Activated CD4-positive, alpha-beta memory T cell treated with anti-CD3 and anti-CD28 coated beads, Interleukin-2, amount 10 ng/mL, durations not matched to agents 7 days and 5 days (primary cell): ENCODE measurements at regions not wholly inside any gene's neighbourhood (a gene's known extent, or its start where the extent isn't known, plus 50 kb on each side); places are given as distances from the start of the nearest gene placed in this dataset.
"Not testable (repeated sequence)": the region's sequence is repeated elsewhere in the genome, so short reads cannot be mapped to it uniquely, and the experiment has no call there.

ENCODE experiments used
- CTCF ChIA-PET: fragments of 350-600 bp; sonication (Branson Sonifier 250); formaldehyde crosslinking; loops from one replicate; lab custom pipeline; 2021; ENCODE audit warnings: antibody characterized with exemption, inconsistent platforms; lab: Charles Lee
- POLR2A ChIA-PET: fragments of 350-600 bp; sonication (Branson Sonifier 250); formaldehyde crosslinking; loops from one replicate; lab custom pipeline; 2021; ENCODE audit warnings: antibody characterized with exemption; lab: Charles Lee
- DNase-seq: peaks from one replicate; pipeline ENCODE4 v3.0.0-alpha.2; 2020
- H3K27ac Mint-ChIP-seq: one replicate; pipeline ENCODE4 v1.8.0; 2021; ENCODE audit warnings: mild to moderate bottlenecking, mixed read lengths
- H3K27me3 Mint-ChIP-seq: one replicate; pipeline ENCODE4 v1.8.0; 2021; ENCODE audit warnings: mixed read lengths
- H3K36me3 Mint-ChIP-seq: one replicate; pipeline ENCODE4 v1.8.0; 2021; ENCODE audit warnings: low read depth, mixed read lengths
- H3K4me1 Mint-ChIP-seq: one replicate; pipeline ENCODE4 v1.8.0; 2021; ENCODE audit warnings: mixed read lengths
- H3K4me3 Mint-ChIP-seq: one replicate; pipeline ENCODE4 v1.8.0; 2021; ENCODE audit warnings: mild to moderate bottlenecking, mixed read lengths
- H3K9me3 Mint-ChIP-seq: one replicate; pipeline ENCODE4 v1.8.0; 2021; ENCODE audit warnings: mixed read lengths

GRCh38 chr6:170037541-170038250 lies 253.2 kb downstream of the DLL1 start:
- ChIA-PET CTCF (no interaction called here), POLR2A (no interaction called here)
- peaks cover 6% of the 10 kb centered on the region for H3K9me3 Mint-ChIP-seq
- H3K27me3 Mint-ChIP-seq, result no peaks in the 10 kb centered on the region
- H3K4me1 Mint-ChIP-seq, result no peaks in the 10 kb centered on the region
- no peak overlapping the region for H3K4me3 Mint-ChIP-seq
- DNase-seq, result no peak
- no peaks in the 10 kb centered on the region for H3K36me3 Mint-ChIP-seq
- no peak overlapping the region for H3K27ac Mint-ChIP-seq

- no peaks in the 10 kb centered on the region for H3K4me1 Mint-ChIP-seq
- no peak overlapping the region for H3K27ac Mint-ChIP-seq
- H3K9me3 Mint-ChIP-seq, result peaks cover 6% of the 10 kb centered on the region
- DNase-seq, result no peak
- ChIA-PET POLR2A (no interaction called here), CTCF (no interaction called here)
- H3K27me3 Mint-ChIP-seq, result no peaks in the 10 kb centered on the region
- no peak overlapping the region for H3K4me3 Mint-ChIP-seq
- no peaks in the 10 kb centered on the region for H3K36me3 Mint-ChIP-seq
Measured at GRCh38 chr6:170036916-170037315, 254.0 kb downstream of the DLL1 start.

- H3K27ac Mint-ChIP-seq, H3K36me3 Mint-ChIP-seq, H3K9me3 Mint-ChIP-seq, H3K27me3 Mint-ChIP-seq, H3K4me3 Mint-ChIP-seq, CTCF ChIA-PET, DNase-seq, POLR2A ChIA-PET, H3K4me1 Mint-ChIP-seq: not testable (repeated sequence)
Measured at GRCh38 chr6:170036367-170036766, 254.5 kb downstream of the DLL1 start.

- peaks cover 6% of the 10 kb centered on the region for H3K9me3 Mint-ChIP-seq
- H3K36me3 Mint-ChIP-seq, result no peaks in the 10 kb centered on the region
- H3K4me1 Mint-ChIP-seq, result no peaks in the 10 kb centered on the region
- POLR2A ChIA-PET, result no interaction called here
- H3K27me3 Mint-ChIP-seq, result no peaks in the 10 kb centered on the region
- DNase-seq, result no peak
- no peak overlapping the region for H3K4me3 Mint-ChIP-seq
- CTCF ChIA-PET, result no interaction called here
- H3K27ac Mint-ChIP-seq, result no peak overlapping the region
Measured at GRCh38 chr6:170035901-170036304, 255.0 kb downstream of the DLL1 start.

GRCh38 chr6:170035044-170035443 lies 255.8 kb downstream of the DLL1 start:
- no peak for DNase-seq
- Mint-ChIP-seq H3K4me1 (no peaks in the 10 kb centered on the region), H3K4me3 (no peak overlapping the region), H3K9me3 (peaks cover 6% of the 10 kb centered on the region), H3K27ac (no peak overlapping the region), H3K27me3 (no peaks in the 10 kb centered on the region), H3K36me3 (no peaks in the 10 kb centered on the region)
- POLR2A ChIA-PET, result no interaction called here
- CTCF ChIA-PET, result no interaction called here

- Mint-ChIP-seq H3K4me1 (no peaks in the 10 kb centered on the region), H3K4me3 (no peak overlapping the region), H3K27ac (no peak overlapping the region), H3K36me3 (no peaks in the 10 kb centered on the region), H3K9me3 (peaks cover 6% of the 10 kb centered on the region), H3K27me3 (no peaks in the 10 kb centered on the region)
- DNase-seq, result no peak
- ChIA-PET CTCF (interaction anchor here (0.5 kb wide), 1 partner anchor 513 kb away, joined by 3 read pairs; no protein-coding TSS in a partner anchor), POLR2A (no interaction called here)
Measured at GRCh38 chr6:170034294-170034693, 256.6 kb downstream of the DLL1 start.

- Mint-ChIP-seq H3K27me3 (no peaks in the 10 kb centered on the region), H3K4me3 (no peak overlapping the region), H3K9me3 (peaks cover 6% of the 10 kb centered on the region), H3K36me3 (no peaks in the 10 kb centered on the region), H3K27ac (no peak overlapping the region), H3K4me1 (no peaks in the 10 kb centered on the region)
- no peak for DNase-seq
- POLR2A ChIA-PET, result no interaction called here
- CTCF ChIA-PET, result interaction anchor here (0.5 kb wide), 1 partner anchor 514 kb away, joined by 3 read pairs; no protein-coding TSS in a partner anchor
Measured at GRCh38 chr6:170033666-170034065, 257.2 kb downstream of the DLL1 start.

- CTCF ChIA-PET, result no interaction called here
- no peaks in the 10 kb centered on the region for H3K36me3 Mint-ChIP-seq
- no peak for DNase-seq
- peaks cover 6% of the 10 kb centered on the region for H3K9me3 Mint-ChIP-seq
- POLR2A ChIA-PET, result no interaction called here
- H3K4me1 Mint-ChIP-seq, result no peaks in the 10 kb centered on the region
- H3K4me3 Mint-ChIP-seq, result no peak overlapping the region
- no peaks in the 10 kb centered on the region for H3K27me3 Mint-ChIP-seq
- H3K27ac Mint-ChIP-seq, result no peak overlapping the region
Measured at GRCh38 chr6:170032706-170033309, 258.1 kb downstream of the DLL1 start.

GRCh38 chr6:170032197-170032596 lies 258.7 kb downstream of the DLL1 start:
- peaks cover 6% of the 10 kb centered on the region for H3K9me3 Mint-ChIP-seq
- H3K27ac Mint-ChIP-seq, result no peak overlapping the region
- ChIA-PET POLR2A (no interaction called here), CTCF (no interaction called here)
- H3K4me1 Mint-ChIP-seq, result no peaks in the 10 kb centered on the region
- no peak for DNase-seq
- H3K27me3 Mint-ChIP-seq, result no peaks in the 10 kb centered on the region
- H3K36me3 Mint-ChIP-seq, result no peaks in the 10 kb centered on the region
- no peak overlapping the region for H3K4me3 Mint-ChIP-seq

GRCh38 chr6:170031684-170032121 lies 259.2 kb downstream of the DLL1 start:
- Mint-ChIP-seq H3K27ac (no peak overlapping the region), H3K4me1 (no peaks in the 10 kb centered on the region), H3K4me3 (no peak overlapping the region), H3K27me3 (no peaks in the 10 kb centered on the region), H3K36me3 (no peaks in the 10 kb centered on the region), H3K9me3 (peaks cover 6% of the 10 kb centered on the region)
- DNase-seq, result no peak
- ChIA-PET CTCF (no interaction called here), POLR2A (no interaction called here)

- H3K4me1 Mint-ChIP-seq, result no peaks in the 10 kb centered on the region
- no peak overlapping the region for H3K4me3 Mint-ChIP-seq
- ChIA-PET CTCF (no interaction called here), POLR2A (no interaction called here)
- DNase-seq, result no peak
- no peaks in the 10 kb centered on the region for H3K27me3 Mint-ChIP-seq
- no peak overlapping the region for H3K27ac Mint-ChIP-seq
- H3K36me3 Mint-ChIP-seq, result no peaks in the 10 kb centered on the region
- H3K9me3 Mint-ChIP-seq, result peaks cover 6% of the 10 kb centered on the region
Measured at GRCh38 chr6:170030821-170031471, 259.9 kb downstream of the DLL1 start.

GRCh38 chr6:170030284-170030815 lies 260.5 kb downstream of the DLL1 start:
- Mint-ChIP-seq H3K36me3 (no peaks in the 10 kb centered on the region), H3K27ac (no peak overlapping the region), H3K4me3 (no peak overlapping the region), H3K27me3 (no peaks in the 10 kb centered on the region), H3K4me1 (no peaks in the 10 kb centered on the region), H3K9me3 (peaks cover 6% of the 10 kb centered on the region)
- POLR2A ChIA-PET, result no interaction called here
- CTCF ChIA-PET, result no interaction called here
- DNase-seq, result no peak

- Mint-ChIP-seq H3K4me1 (no peaks in the 10 kb centered on the region), H3K4me3 (no peak overlapping the region), H3K27ac (no peak overlapping the region), H3K9me3 (peaks cover 6% of the 10 kb centered on the region), H3K36me3 (no peaks in the 10 kb centered on the region), H3K27me3 (no peaks in the 10 kb centered on the region)
- ChIA-PET CTCF (no interaction called here), POLR2A (no interaction called here)
- DNase-seq, result no peak
Measured at GRCh38 chr6:170029416-170030283, 261.2 kb downstream of the DLL1 start.
